Epithelial cell of proximal tubule (primary cell): ENCODE measurements at regions not wholly inside any gene's neighbourhood (a gene's known extent, or its start where the extent isn't known, plus 50 kb on each side); places are given as distances from the start of the nearest gene placed in this dataset.

Experiments
- DNase-seq: peaks from one replicate; pipeline ENCODE4 v3.0.0-alpha.2; 2011; ENCODE audit warnings: low read depth
- H3K4me3 ChIP-seq: 2 replicates; pipeline ENCODE4 v1.5.1; 2011; ENCODE audit warnings: low read depth, mild to moderate bottlenecking, low read length
- TF ChIP-seq, protein P1 (sequence below): conservative IDR thresholded peaks from 2 replicates; pipeline ENCODE4 v1.5.1; 2012; ENCODE audit warnings: low read depth, mild to moderate bottlenecking, low read length

DNA sequence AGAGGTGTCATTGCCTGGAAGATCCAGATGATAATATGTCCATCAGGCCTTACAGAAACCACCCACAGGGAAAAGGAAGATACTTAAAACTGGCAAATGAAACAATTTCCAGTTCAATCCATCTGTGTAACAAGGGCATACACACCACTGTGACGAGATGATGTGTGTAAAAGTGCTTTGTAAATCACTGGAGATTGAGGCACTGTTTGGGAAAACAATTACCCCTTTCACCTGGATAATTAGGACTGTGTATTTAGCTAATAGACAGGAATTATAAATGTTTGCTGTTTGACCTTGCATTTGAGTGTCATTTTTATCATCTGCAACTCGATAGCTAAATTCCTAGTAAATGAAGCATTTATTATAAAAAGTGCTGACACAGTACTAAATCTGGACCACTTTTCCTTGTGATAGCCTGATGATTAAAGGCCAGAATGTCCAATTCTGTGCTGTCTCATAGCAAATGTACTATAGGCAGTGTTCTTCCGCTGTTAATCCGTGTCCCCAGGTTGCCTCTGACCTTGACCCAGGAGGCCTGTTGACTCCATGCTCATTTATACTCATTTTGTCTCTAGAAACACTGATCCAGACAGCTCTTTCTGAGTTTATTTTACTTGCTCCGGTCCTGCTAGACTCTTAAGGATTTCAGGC, 105.8 kb downstream of the LACC1 start:
- no peak for DNase-seq
- H3K4me3 ChIP-seq = no peak overlapping the region
- TF ChIP-seq, protein P1, sequence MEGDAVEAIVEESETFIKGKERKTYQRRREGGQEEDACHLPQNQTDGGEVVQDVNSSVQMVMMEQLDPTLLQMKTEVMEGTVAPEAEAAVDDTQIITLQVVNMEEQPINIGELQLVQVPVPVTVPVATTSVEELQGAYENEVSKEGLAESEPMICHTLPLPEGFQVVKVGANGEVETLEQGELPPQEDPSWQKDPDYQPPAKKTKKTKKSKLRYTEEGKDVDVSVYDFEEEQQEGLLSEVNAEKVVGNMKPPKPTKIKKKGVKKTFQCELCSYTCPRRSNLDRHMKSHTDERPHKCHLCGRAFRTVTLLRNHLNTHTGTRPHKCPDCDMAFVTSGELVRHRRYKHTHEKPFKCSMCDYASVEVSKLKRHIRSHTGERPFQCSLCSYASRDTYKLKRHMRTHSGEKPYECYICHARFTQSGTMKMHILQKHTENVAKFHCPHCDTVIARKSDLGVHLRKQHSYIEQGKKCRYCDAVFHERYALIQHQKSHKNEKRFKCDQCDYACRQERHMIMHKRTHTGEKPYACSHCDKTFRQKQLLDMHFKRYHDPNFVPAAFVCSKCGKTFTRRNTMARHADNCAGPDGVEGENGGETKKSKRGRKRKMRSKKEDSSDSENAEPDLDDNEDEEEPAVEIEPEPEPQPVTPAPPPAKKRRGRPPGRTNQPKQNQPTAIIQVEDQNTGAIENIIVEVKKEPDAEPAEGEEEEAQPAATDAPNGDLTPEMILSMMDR = no peak

DNA sequence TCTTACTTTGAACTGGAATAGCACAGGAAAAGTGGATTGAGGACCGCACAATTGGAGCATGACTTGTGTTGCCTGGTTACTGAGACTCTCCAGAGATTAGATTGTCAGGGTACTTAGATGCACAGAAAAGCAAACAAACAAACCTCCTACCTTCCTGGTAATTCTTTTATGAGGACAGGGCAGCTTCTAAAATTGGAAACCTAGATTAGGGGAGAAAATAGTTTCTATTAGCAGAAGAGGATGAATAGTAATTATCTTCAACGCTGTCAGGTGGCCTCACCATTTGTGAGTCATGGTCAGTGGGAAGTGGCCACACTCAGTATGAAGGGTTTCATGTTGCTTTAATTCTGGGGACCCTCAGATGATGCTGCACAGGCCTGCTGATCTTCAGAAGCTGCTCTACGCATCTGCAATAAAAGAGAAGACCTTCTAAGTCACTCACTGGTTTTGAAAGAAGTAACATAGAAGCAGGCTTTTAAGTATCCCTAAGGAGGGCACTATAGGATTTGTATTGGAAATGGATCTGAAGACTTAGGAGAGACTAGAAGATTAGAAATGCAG, 106.8 kb downstream of the LACC1 start:
- no peak overlapping the region for H3K4me3 ChIP-seq
- TF ChIP-seq, protein P1 = peak; percentile 24
- DNase-seq = no peak

DNA sequence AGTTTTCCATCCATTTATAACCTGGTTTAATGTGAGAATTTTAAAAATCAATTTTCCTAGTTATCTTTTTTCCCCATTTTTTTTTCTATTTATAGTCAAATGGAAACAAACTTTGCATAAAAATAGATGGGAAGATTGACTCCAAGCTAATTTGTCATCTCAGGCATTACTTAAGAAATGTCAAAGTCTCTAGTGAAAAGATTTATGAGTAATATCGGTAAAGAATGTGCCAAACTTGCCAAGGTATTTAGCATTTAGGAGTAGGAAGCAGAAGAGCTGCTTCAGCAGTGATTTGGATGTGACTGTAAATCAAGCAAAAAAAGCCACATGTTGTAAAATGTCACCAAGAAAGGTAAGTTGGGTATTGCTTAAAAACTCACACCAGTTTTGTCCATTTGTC, 108.6 kb downstream of the LACC1 start:
- TF ChIP-seq, protein P1 = no peak
- H3K4me3 ChIP-seq = no peak overlapping the region
- no peak for DNase-seq

DNA sequence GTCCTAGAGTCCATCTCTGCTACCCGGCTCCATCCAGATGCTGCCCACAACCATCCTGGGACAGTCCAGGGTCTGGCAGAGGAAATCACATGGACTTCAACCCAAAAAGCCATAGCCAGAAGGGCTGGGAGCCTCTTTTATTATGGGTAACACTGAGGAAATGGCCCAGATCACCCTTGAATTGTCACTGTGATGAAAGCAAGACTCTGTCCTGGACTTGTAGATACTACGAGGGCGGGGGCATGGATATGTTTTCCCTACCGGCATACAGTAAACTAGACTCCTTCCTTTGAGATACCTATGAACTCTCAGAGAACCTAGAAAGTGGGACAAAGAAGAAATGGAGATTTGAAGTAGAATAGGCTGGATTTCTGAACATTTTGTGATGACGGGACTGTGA, 110.3 kb downstream of the LACC1 start:
- TF ChIP-seq, protein P1 = no peak
- no peak overlapping the region for H3K4me3 ChIP-seq
- DNase-seq = no peak

DNA sequence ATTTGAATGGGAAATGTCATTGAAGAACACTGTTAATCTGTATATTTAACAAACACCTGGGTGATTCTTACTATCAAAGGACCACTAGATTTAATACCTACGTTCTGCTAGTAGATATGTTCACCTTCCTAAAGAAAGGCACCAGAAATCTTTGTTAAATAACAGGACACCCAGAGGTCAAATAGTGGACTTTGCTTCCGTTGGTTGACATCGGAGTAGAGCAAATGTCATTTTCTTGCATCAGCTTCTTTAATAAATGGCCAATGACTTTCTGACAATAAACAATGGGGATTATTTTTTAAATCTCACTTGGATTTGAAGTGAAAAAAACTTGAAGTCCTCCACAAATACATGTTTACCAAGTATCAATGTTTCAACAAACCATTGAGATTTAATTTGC, 111.1 kb downstream of the LACC1 start:
- TF ChIP-seq, protein P1 = no peak

DNA sequence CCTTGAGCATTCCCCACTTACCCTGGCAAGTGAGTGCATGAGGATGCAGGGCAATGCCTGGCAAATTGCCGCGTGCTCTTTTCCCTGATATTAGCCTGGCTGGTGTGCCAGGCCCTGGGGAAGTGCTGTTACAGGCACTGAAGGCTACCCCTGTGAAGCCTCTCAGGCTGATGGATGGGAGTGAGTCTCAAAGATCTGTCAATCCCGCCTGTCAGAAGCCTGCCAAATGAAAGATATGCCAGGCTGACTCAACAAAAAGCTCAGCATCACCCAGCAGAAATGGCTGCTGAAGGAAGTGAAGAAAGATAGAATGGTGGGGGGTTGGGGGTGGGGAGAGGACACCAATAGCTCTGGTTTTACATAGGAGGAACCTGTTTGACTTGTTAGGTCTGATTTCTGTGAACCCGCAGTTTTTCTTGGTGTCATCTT, 112.1 kb downstream of the LACC1 start:
- DNase-seq = no peak
- TF ChIP-seq, protein P1 = no peak

More for the DNA sequence above, 111.1 kb downstream of the LACC1 start:
- no peak overlapping the region for H3K4me3 ChIP-seq
- DNase-seq = no peak

DNA sequence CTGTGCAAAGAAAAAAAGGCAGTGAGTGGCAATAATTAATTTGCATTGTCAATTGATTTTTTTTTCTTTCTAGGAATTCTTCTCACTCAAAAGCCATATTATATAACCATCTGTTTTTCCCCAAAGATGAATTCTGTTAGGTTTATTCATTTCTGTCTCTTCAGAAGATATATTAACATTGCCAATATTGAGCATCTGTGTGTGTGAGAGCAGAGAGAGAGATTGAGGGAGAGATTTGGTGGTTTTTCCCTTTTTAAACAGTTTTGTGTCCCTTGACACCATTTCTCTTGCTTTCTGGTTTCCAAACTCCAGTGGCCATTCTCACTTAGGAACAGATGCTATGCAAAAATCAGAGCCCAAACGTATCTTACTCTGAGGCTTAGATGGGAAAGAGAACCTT, 112.5 kb downstream of the LACC1 start:
- TF ChIP-seq, protein P1 = no peak
- DNase-seq = no peak

More for the DNA sequence above, 112.1 kb downstream of the LACC1 start:
- H3K4me3 ChIP-seq = no peak overlapping the region

More for the DNA sequence above, 112.5 kb downstream of the LACC1 start:
- H3K4me3 ChIP-seq = no peak overlapping the region
